Activated CD8-positive, alpha-beta memory T cell treated with anti-CD3 and anti-CD28 coated beads, Interleukin-2, amount 10 ng/mL, durations not matched to agents 7 days and 5 days (primary cell): ENCODE measurements at regions not wholly inside any gene's neighbourhood (a gene's known extent, or its start where the extent isn't known, plus 50 kb on each side); places are given as distances from the start of the nearest gene placed in this dataset.
"Not testable (repeated sequence)": the region's sequence is repeated elsewhere in the genome, so short reads cannot be mapped to it uniquely, and the experiment has no call there.

Experiments
- ATAC-seq: fragments of 150-1000 bp; cut with Tn5 transposase; one replicate; pipeline ENCODE4 v1.10.0; 2021; ENCODE audit warnings: moderate library complexity
- CTCF ChIA-PET: fragments of 350-600 bp; sonication (Branson Sonifier 250); formaldehyde crosslinking; loops from one replicate; lab custom pipeline; 2021; ENCODE audit warnings: antibody characterized with exemption; lab: Charles Lee
- DNase-seq: peaks from one replicate; pipeline ENCODE4 v3.0.0-alpha.2; 2020
- H3K27ac Mint-ChIP-seq: one replicate; pipeline ENCODE4 v1.8.0; 2021; ENCODE audit warnings: mild to moderate bottlenecking, mixed read lengths
- H3K27me3 Mint-ChIP-seq: one replicate; pipeline ENCODE4 v1.8.0; 2021; ENCODE audit warnings: mixed read lengths
- H3K36me3 Mint-ChIP-seq: one replicate; pipeline ENCODE4 v1.8.0; 2021; ENCODE audit warnings: mild to moderate bottlenecking, mixed read lengths
- H3K4me1 Mint-ChIP-seq: one replicate; pipeline ENCODE4 v1.8.0; 2021; ENCODE audit warnings: mixed read lengths
- H3K4me3 Mint-ChIP-seq: one replicate; pipeline ENCODE4 v1.8.0; 2021; ENCODE audit warnings: mild to moderate bottlenecking, moderate library complexity, mixed read lengths
- H3K9me3 Mint-ChIP-seq: one replicate; pipeline ENCODE4 v1.8.0; 2022; ENCODE audit warnings: low read depth, mixed read lengths

GRCh38 chr20:40855269-40855668, 166.2 kb upstream of the MAFB start:
- Mint-ChIP-seq H3K27me3 (peaks cover 3% of the 10 kb centered on the region), H3K9me3 (no peaks in the 10 kb centered on the region), H3K4me3 (no peak overlapping the region), H3K4me1 (no peaks in the 10 kb centered on the region), H3K27ac (no peak overlapping the region), H3K36me3 (no peaks in the 10 kb centered on the region)
- DNase-seq (no peak), ATAC-seq (no peak)
- CTCF ChIA-PET, result no interaction called here

DNA sequence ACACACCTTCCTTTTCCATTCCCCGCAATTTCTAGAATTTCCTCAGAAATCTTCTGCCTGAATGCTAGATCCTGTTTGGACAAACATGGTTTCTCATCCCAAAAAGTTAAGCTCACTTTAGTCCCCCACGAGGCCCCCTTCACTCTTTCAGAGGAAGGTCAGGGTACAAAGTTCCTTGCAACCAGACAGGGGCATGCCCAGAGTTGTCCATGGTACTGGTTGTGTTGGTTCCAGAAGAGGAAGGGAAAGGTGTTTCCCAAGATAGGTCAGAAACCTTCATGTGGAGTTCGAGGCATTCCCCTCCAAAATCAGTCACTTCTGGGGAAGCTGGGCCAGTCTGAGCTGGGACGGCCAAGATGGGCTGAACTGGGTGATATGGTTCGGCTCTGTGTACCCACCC, 167.6 kb upstream of the MAFB start:
- DNase-seq, result no peak
- CTCF ChIA-PET, result no interaction called here

DNA sequence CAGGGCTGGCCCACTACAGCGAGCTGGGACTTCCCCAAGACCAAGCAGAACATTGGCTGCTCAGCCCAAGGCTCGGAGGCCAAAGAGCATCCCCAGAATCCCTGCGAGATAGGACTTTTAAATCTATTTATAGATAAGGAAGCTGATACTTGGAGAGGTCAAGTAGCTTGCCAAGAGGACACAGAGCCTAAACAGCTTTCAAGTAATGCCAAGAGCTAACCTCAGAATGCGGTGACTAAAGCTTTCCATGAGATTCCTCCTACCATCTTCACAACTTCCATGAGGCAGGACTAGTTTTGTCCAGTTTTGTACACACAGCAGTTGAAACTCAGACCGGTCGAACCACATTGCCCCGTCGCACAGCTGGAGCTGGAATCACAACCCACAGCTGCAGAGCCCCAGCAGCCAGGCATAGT, 168.1 kb upstream of the TOP1 start:
- Mint-ChIP-seq H3K9me3 (no peaks in the 10 kb centered on the region), H3K4me1 (no peaks in the 10 kb centered on the region), H3K36me3 (no peaks in the 10 kb centered on the region), H3K27ac (no peak overlapping the region), H3K27me3 (peaks cover 3% of the 10 kb centered on the region), H3K4me3 (no peak overlapping the region)
- CTCF ChIA-PET, result interaction anchor here (1.1 kb wide), 1 partner anchor 159 kb away, joined by 3 read pairs; no protein-coding TSS in a partner anchor
- DNase-seq, result no peak
- no peak for ATAC-seq

More for the DNA sequence above, 167.6 kb upstream of the MAFB start:
- H3K36me3 Mint-ChIP-seq, result no peaks in the 10 kb centered on the region
- H3K9me3 Mint-ChIP-seq, result no peaks in the 10 kb centered on the region
- H3K27ac Mint-ChIP-seq, result no peak overlapping the region
- H3K27me3 Mint-ChIP-seq, result peaks cover 3% of the 10 kb centered on the region
- no peak for ATAC-seq
- H3K4me1 Mint-ChIP-seq, result no peaks in the 10 kb centered on the region
- H3K4me3 Mint-ChIP-seq, result no peak overlapping the region

DNA sequence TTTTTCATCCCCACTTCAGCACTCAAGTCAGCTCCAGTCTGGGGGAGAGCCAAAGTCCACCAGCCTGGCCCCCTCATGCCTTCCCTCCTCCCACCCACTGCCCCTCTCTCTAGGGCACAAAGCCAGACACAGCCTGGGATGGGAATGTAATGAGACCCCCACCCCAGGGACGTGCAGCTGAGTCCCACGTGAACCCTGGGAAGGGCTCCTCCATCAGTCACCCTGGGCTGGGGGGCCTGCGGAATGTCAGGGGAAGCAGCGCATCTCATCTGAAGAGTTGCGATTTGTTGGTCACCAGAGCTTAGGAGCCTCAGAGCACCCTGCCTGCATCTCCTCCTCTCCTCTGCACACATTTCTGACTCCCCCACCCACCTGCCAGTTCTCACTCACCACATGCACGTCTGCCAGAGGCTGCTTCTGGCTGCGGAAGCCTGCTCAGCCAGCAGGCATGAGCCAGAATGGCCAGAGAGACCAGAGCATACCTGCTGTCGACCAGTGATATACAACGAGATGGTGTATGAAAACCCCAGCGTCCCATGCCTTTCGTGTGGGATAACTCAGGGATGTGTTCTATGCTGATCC, 167.1 kb upstream of the TOP1 start:
- Mint-ChIP-seq H3K4me1 (no peaks in the 10 kb centered on the region), H3K9me3 (no peaks in the 10 kb centered on the region), H3K4me3 (no peak overlapping the region), H3K27me3 (peaks cover 4% of the 10 kb centered on the region), H3K27ac (no peak overlapping the region), H3K36me3 (no peaks in the 10 kb centered on the region)
- ATAC-seq, result no peak
- DNase-seq, result no peak
- CTCF ChIA-PET, result interaction anchor here (1.1 kb wide), 1 partner anchor 160 kb away, joined by 3 read pairs; no protein-coding TSS in a partner anchor

DNA sequence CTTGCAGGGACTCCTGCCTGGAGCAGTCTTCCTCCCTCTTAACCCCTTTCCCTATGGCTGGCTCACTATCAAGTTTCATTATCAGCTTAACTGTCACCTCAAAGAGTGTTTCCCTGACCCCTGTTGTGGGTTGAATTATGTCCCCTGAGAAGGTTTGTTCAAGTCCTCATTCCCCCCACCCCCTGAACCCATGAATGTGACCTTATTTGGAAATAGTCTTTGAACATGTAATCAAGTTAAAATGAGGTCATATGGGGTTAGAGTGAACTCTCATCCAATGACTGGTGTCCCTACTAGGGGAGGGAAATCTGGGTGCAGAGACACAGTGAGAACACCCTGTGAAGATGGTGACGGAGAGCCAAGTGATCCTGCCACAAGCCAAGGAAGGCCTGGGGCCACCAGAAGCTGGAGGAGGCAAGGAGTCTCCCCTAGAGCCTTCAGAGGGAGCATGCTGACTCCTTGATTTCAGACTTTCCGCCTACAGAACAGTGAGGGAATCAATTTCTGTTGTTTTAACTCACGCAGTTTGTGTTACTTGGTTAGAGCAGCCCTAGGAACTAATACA, 165.2 kb upstream of the TOP1 start:
- CTCF ChIA-PET, result no interaction called here
- no peaks in the 10 kb centered on the region for H3K36me3 Mint-ChIP-seq
- no peaks in the 10 kb centered on the region for H3K4me1 Mint-ChIP-seq
- no peaks in the 10 kb centered on the region for H3K9me3 Mint-ChIP-seq
- no peak overlapping the region for H3K27ac Mint-ChIP-seq
- H3K27me3 Mint-ChIP-seq, result peaks cover 2% of the 10 kb centered on the region
- no peak for DNase-seq
- H3K4me3 Mint-ChIP-seq, result no peak overlapping the region
- no peak for ATAC-seq

DNA sequence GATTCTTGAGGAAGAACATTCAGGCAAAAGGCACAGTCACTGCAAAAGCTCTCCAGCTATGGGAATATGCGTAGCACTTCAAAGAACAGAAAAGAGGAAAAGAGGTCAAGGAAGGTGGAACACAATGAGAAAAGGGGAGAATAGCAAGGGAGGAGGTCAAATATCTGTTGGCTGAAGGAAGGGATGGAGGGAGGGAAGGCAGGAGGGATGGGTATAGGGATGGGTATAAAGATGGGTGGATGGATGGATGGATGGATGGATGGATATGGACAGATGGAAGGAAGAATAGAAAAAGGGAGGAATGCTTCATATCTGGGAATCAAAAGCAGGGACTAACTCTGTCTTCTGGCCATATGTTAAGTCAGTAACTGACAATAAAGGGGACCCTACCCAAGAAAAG, 164.2 kb upstream of the TOP1 start:
- Mint-ChIP-seq H3K36me3 (no peaks in the 10 kb centered on the region), H3K4me1 (no peaks in the 10 kb centered on the region), H3K4me3 (no peak overlapping the region), H3K27me3 (peaks cover 2% of the 10 kb centered on the region), H3K9me3 (no peaks in the 10 kb centered on the region), H3K27ac (no peak overlapping the region)
- CTCF ChIA-PET, result no interaction called here
- ATAC-seq (no peak), DNase-seq (no peak)

GRCh38 chr20:40865095-40865494, 163.5 kb upstream of the TOP1 start:
- no peaks in the 10 kb centered on the region for H3K9me3 Mint-ChIP-seq
- H3K4me3 Mint-ChIP-seq, result no peak overlapping the region
- peaks cover 2% of the 10 kb centered on the region for H3K27me3 Mint-ChIP-seq
- no peak for ATAC-seq
- no peaks in the 10 kb centered on the region for H3K36me3 Mint-ChIP-seq
- no peaks in the 10 kb centered on the region for H3K4me1 Mint-ChIP-seq
- CTCF ChIA-PET, result no interaction called here
- no peak for DNase-seq
- H3K27ac Mint-ChIP-seq, result no peak overlapping the region

GRCh38 chr20:40866056-40866455, 162.6 kb upstream of the TOP1 start:
- Mint-ChIP-seq H3K27me3 (peaks cover 2% of the 10 kb centered on the region), H3K4me1 (no peaks in the 10 kb centered on the region), H3K9me3 (no peaks in the 10 kb centered on the region), H3K4me3 (no peak overlapping the region), H3K27ac (no peak overlapping the region), H3K36me3 (no peaks in the 10 kb centered on the region)
- DNase-seq (no peak), ATAC-seq (no peak)
- CTCF ChIA-PET, result no interaction called here

DNA sequence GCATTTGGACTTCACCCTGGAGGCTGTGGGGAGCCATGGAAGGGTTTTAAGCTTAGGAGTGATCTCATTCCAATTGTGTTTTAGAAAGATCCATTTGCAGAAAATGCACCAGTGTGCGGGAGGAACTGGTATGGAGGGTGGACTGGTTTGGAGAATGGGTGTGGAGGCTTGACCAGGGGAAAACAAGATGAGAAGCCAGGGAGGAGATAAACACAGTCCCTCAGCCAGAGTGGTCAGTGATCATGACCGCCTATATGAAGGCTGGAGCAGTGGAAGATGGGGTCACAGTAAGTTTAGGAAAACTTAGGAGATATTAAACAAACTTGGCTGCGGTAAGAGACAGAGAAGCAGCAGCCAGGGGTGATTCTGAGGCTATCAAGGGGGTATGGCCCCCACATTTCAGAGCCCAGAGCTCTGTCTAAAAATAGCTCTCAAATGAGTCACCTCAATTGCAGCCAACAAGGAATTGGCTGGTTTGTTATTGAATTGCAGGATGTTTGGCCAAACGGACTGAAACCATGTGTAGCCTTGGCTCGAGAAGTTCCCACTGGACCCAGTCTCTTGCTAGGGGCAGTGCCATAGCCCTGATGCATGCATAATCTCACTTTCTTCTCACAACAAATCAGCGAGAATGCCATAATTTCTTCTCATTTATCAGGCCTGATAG, 159.9 kb upstream of the TOP1 start:
- Mint-ChIP-seq H3K4me1 (no peaks in the 10 kb centered on the region), H3K27ac (no peak overlapping the region), H3K27me3 (peaks cover 2% of the 10 kb centered on the region), H3K4me3 (no peak overlapping the region), H3K9me3 (no peaks in the 10 kb centered on the region), H3K36me3 (no peaks in the 10 kb centered on the region)
- CTCF ChIA-PET, result interaction anchor here (3.6 kb wide), 1 partner anchor 94 kb away, joined by 12 read pairs; no protein-coding TSS in a partner anchor
- no peak for DNase-seq
- no peak for ATAC-seq

GRCh38 chr20:40869218-40870147, 159.1 kb upstream of the TOP1 start:
- Mint-ChIP-seq H3K9me3 (no peaks in the 10 kb centered on the region), H3K27me3 (peaks cover 2% of the 10 kb centered on the region), H3K4me1 (no peaks in the 10 kb centered on the region), H3K36me3 (no peaks in the 10 kb centered on the region), H3K27ac (no peak overlapping the region), H3K4me3 (no peak overlapping the region)
- CTCF ChIA-PET, result interaction anchor here (3.6 kb wide), 1 partner anchor 93 kb away, joined by 12 read pairs; no protein-coding TSS in a partner anchor
- ATAC-seq (no peak), DNase-seq (no peak)

DNA sequence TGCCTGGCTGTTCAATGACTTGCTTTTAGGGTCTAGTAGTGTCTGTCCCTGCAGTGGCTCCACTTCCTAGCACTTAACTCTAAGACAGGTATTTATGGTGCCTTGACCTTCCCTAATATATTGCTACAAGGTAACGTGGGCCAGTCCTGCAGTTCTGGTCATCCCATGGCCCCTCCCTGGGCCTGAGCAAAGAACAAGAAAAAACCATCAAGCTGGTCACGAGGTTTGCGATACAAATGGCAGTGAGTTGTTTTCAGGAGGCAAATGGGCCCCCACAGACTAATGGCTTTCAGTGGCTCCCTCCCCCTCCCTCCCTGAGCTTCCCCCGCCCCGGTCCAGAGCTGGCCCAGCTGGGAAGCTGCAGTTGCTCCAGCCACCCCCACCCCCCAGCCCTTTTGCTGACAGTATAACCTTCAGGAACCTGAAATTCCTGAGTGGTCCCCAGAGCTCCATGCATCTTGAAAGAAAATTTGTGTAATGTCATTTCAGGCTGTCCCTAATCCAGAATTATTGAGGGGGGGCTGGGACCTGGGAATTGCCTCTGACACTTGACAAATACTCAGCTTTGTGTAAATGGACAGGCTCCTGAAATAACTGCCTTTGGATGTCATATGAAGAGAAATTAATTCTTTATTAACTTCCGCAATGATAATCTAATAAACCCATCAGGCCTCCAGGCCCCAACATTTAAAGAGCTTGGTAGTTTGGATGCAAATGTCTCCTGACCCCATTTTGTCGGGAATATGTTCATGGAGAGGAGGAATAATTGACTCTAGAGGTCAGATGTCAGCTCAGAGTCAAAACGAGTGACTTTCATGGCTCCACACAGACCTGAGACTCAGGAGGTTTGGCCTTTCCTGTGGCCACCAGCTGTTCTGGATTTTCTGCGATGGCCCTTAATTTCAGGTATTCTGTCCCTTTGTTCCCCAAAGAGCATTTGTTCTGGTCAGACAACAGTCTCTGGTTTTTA, 153.2 kb upstream of the TOP1 start:
- Mint-ChIP-seq H3K4me3 (no peak overlapping the region), H3K4me1 (peaks cover 6% of the 10 kb centered on the region), H3K27ac (no peak overlapping the region), H3K36me3 (no peaks in the 10 kb centered on the region), H3K9me3 (peaks cover 3% of the 10 kb centered on the region), H3K27me3 (peaks cover 2% of the 10 kb centered on the region)
- DNase-seq (no peak), ATAC-seq (no peak)
- CTCF ChIA-PET, result interaction anchor here (0.7 kb wide), 1 partner anchor 65 kb away, joined by 4 read pairs; no protein-coding TSS in a partner anchor

DNA sequence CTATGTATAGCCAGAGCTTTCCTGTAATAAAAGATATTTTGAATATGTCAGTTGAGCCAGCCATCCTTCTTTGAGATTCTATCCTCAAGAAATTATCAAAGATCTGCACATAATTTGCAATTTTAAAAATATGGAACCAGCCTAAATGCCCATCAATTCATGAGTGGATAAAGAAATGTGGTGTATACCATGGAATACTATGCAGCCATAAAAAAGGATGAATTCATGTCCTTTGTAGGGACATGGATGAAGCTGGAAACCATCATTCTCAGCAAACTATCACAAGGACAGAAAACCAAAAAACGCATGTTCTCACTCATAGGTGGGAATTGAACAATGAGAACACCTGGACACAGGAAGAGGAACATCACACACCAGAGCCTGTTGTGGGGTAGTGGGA, 150.5 kb upstream of the TOP1 start:
- H3K9me3 Mint-ChIP-seq, CTCF ChIA-PET, H3K27me3 Mint-ChIP-seq, H3K36me3 Mint-ChIP-seq, DNase-seq, H3K27ac Mint-ChIP-seq, H3K4me3 Mint-ChIP-seq, ATAC-seq: not testable (repeated sequence)
- H3K4me1 Mint-ChIP-seq, result peaks cover 29% of the 10 kb centered on the region
